Effector CD8-positive, alpha-beta T cell (primary cell): ENCODE measurements at regions not wholly inside any gene's neighbourhood (a gene's known extent, or its start where the extent isn't known, plus 50 kb on each side); places are given as distances from the start of the nearest gene placed in this dataset.
"Not testable (repeated sequence)": the region's sequence is repeated elsewhere in the genome, so short reads cannot be mapped to it uniquely, and the experiment has no call there.

Source experiments
- DNase-seq: peaks from one replicate; lab custom pipeline; 2025; lab: John Stamatoyannopoulos, UW

DNA sequence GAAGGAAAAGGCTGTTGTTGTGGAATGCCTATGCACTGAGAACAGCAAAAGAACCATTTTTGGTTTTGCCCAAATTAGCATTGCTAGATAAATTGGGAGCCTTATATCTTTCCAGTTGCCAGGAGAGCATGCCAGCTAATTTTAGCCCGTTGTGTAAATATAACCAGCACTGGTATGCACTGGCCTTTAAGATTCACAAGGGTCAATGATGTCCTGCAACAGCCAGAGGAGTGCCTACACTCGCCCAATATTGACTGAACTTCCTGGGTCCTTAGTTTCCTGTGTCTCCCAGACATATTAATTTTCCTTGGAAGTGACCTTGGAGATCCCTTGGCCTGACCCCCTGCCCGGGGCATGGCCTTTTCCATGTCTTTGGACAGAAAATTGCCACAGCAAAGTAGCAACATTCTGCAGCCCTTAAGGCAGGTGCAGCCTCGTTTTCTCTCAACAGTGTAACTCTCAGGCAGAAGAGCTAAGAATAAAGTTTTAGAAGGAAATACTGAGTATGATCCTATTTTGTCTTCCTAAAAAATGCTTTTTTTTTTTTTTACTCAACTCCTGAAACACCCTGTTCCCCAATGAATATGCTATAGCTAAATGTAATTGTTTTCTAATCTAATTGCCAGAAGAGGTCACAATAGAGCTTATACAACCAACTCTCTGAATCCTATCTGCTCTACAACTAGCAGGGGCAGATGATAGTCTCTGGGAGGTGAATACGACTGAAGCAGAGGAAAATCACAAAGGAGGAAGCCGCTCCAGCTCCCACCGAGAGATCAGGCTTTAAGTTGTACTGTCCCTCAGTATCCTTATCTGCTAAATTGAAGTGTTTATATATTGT, 131.9 kb upstream of the PCGF5 start:
- DNase-seq = no peak

DNA sequence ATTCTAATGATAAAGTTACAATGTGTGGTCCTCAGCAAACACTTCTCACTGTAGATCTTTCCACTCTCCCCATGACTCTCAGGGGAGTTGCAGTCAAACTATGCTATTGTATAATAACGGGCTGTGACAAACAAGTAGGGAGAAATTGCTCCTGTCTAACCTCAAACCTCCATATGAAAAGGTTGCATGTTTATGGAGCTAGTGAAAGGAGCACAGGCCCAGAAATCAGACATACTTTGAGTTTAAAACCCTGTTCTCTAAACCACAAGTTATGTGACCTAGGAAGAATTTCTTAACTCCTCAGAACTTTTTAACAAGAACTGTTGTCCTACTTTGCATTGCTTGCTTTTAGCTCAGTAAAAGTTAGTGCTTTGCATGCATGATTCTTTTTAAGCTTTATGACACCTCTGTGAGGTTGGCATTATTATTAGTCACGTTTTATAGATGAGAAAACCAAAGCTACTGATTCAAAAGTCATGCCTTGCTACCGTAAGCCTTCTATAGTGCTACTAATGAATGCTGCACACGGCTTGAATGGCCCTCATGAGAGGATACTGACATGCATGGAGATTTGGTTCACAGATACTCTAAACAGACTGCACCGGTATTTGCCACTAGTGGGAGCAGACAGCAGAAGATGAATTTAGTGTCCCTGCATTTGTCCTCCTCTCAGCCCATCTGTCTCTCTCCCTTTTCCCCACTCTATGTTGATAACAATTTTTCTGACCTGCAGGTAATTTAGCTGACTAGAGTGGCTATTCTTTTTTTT, 129.5 kb upstream of the PCGF5 start:
- DNase-seq = no peak

DNA sequence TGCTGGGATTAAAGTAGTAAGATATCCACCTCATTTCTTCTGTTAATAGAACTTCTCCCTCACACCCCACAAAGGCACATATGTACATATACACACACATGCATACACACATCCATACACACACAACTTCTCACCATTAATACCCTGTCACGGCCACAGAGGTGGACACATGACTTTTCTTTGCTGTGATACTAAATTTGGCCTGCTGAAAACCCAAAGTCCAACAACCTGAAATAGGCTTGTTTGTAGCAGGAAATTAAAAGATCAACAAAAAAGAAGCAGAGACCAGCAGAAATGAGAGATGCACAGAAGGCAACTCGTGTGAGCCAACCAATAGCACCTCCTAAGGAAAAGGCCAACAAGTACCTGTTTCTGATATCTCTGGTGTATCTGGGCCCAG, 128.7 kb upstream of the PCGF5 start:
- DNase-seq = no peak

DNA sequence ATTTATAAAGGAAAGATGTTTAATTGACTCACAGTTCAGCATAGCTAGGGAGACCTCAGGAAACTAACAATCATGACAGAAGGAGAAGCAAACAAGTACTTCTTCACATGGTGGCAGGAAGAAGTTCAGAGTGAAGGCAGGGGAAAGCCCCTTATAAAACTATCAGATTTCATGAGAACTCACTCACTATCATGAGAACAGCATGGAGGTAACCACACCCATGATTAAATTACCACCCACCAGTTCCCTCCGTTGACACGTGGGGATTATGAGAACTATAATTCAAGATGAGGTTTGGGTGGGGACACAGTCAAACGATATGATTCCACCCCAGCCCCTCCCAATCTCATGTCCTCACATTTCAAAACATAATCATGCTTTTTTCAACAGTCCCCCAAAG, 124.2 kb upstream of the PCGF5 start:
- no peak for DNase-seq

DNA sequence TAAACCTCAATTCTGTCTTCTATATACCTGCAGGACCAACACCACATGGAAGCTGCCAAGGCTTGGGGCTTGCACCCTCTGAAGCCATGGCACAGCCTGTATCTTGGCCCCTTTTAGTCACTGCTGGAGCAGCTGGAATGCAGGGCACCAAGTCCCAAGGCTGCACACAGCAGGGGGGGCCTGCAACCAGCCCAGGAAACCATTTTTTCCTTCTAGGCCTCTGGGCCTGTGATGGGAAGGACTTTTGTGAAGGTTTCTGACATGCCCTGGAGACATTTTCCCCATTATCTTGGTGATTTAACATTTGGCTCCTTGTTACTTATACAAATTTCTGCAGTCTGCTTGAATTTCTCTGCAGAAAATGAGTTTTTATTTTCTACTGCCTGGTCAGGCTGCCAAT, 123.2 kb upstream of the PCGF5 start:
- DNase-seq = no peak

DNA sequence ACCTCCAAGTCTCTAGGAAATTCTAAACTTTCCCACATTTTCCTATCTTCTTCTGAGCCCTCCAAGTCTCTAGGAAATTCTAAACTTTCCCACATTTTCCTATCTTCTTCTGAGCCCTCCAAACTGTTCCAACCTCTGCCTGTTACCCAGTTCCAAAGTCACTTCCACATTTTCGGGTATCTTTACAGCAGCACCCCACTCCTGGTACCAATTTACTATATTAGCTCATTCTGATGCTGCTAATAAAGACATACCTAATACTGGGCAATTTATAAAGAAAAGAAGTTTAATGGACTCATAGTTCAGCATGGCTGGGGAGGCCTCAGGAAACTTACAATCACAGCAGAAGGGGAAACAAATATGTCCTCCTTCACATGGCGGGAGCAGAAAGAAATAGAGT, 122.4 kb upstream of the PCGF5 start:
- not testable (repeated sequence) for DNase-seq

DNA sequence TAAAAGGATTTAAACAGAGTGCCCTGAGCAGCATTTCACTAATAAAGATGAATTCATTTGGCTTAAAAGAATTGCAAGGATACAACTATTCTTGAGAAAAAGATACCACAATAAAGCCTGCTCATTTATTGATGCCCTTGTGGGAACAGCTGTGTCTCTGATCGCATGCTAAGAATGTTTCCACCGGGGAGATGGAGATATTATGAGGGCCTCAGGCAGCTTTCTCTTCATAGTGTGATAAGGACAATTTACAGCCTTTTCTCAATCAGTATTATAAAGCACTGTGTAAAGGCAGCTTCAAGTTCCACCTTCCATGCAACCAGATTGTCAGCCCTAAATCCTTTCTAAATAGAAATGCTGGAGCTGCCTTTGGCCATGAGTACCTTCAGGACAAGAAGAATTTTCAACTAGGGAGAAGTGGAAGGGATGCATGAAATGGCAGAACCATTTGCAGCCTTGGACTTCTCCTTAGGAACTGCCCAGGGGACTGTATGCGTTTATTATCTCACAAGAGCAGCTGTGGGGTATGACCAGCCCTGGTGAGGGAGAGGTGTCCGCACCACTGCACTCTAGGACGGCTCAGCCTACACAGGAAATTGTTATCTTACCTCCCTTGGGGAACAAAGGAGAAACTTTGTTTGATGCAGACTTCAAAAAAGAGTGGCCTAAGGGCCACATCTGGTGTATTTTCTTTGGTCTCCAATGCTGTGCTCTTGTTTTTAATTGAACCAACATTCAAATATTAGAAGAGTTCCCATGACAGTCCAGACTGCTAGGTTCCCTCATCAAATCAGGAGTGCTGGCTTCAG, 116.9 kb upstream of the PCGF5 start:
- DNase-seq = no peak

DNA sequence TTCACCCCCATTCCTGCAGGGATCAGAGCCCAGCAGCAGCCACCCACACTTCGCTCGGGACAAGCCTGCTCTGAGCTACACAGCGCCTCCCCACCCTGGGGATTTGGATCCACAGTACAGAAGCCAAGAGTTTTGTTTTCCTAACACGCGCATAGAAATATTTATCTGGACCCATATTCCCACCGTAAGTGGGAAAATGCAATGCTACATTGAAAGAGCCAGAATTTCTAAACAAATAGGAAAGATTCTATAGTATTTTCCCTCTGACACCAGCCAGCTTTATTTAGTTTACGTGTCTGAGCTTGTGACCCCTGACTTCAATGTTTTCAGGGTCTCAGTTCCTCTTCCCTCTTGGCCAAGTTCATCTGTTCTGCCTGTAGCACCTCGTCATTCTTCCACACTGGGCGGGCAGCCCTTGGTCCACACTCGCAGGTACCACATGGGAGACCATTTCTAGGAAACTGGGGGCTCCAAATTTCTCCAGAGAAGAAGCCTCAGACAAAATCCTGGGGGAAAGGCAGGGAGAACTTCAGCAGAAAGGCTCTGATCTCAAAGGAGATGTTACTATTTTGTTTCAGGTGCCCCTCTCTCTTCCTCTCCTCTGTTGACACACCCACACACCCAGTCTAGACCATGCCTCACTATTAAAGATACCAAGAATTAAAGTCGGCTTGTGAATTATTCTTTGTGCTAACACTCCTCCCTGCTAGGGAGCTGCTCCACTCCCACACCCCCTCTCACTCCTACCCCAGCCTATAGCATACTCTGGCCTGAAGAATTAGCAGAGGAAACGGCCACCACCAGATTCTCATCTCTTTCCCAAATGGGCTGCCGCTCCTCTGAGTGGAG, 116.0 kb upstream of the PCGF5 start:
- DNase-seq = no peak

DNA sequence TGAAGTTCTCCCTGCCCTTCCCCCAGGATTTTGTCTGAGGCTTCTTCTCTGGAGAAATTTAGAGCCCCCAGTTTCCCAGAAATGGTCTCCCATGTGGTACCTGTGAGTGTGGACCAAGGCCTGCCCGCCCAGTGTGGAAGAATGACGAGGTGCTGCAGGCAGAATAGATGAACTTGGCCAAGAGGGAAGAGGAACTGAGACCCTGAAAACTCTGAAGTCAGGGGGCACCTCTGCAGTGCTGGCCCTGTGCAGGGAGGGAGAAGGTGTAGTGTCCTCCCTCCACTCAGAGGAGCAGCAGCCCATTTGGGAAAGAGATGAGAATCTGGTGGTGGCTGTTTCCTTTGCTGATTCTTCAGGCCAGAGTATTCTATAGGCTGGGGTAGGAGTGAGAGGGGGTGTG, 115.2 kb upstream of the PCGF5 start:
- DNase-seq = no peak

DNA sequence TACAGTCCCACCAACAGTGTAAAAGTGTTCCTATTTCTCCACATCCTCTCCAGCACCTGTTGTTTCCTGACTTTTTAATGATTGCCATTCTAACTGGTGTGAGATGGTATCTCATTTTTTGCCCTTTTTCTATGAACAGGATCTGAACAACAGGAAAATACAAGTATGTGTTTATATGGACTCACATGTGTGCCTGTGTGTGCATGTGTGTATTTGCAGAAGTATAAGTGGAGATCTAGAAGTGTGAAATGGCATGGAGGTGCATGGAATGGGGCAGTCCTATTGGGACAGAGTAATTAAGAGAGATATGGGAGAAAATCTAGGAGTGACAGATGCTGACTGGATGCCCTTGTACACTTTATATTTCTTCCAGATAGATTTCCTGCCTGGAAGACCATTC, 111.6 kb upstream of the PCGF5 start:
- DNase-seq = no peak

DNA sequence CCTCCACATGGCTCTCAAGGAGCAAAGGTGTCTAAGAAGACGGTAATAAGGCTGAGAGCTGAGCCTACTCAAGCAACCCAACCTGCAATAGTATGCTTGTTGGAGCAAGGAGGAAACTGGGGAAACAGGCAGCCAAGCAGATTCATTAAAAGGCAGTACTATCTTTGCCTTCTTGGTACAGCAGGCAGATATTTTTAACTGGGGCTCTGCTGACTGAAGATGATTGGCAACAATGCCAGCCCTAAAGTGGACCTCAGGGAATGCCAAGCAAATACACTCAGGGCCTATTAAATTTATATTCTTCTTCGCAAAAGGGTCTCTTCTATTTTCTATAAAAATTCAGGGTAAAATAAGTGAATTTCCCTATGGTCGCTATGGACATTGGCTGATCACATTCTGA, 109.4 kb upstream of the PCGF5 start:
- DNase-seq = no peak

DNA sequence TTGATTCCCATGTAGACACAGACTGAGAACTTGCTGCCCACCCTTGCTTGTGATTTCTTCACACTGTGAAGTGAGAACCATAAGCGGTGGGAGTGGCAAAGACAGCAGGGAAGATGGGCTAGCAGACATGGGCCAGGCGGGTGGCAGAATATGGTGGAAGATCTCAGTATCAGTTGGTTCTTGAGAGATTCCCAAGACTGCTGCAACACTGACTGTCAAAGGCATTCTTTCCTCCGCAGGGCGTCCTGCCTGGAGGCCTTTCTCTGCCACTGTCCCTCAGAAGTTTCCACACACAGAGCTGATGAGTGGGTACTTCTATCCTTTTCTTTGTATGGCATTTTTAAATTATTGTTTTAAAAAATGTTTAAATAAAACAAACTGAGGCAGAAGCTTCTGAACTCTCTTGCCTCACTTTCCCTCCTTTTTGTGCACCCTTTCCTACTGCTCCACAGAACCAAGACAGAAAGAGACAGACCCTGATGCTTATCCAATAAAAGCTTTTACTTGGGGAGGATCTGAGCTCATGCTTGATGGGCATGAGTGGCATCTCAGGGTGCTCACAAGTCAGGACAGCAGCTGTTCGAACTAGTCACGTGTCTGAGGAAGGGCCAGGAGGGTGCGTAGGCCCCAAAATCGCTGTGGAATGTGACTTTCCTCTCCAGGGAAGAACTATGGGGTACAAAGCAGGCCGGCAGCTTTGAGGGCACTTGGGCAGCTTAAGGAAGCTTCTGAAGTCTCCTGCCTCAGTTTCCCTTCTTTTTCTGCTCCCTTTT, 104.7 kb upstream of the PCGF5 start:
- DNase-seq = no peak

DNA sequence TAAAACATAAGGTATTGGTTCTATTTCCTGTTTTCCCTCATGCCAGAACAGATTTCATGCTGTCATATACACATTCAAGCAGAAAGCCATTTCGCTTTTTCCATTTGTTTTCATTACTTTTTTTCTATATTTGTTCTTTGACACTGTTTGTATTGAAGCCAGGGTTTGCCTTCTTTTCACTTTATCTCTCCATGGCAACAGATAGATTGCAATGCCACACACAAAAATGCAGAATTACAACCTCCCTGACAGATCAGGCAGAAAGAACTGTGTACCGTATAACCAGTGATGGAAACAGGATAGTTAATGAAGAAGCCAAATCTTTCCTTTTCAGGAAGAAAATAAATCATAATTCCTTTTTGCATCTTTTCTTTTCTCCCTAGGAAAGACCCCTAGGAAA, 103.0 kb upstream of the PCGF5 start:
- DNase-seq = no peak

DNA sequence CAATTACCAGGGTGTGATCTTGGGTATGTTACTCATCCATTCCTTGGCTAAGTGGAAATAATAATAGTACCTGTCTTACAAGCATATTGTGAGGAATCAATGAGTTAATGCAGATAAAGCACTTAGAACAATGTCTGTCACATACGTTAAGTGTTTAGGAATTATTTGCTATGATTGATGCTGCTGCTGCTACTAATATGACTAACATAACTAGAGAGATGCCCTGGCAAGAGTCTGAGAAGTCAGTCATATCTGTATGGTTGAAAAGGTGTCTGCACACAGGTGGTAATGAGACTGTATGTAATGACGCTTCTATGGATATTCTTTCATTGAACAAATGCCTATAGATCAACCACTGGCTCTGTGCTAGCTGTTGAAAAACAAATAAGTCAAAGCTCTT, 100.1 kb upstream of the PCGF5 start:
- DNase-seq = no peak

DNA sequence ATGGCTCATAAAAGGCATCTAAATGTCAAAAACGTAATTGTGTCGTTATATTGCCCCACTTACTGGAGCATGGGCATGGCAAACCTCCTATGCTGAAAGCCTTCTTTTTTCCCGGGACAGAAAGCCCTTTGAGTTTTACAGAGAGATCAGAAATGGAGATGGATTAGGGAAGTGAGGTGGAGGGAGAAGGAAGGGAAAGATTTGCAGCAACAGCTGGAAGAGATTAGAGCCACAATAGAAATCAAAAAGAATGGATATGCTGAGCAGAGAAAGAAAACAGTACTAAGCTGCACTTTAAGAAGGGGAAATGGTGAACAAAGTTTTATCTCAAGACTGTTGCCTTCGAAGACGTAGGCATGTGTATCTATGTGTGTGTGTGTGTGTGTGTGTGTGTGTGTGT, 97.2 kb upstream of the PCGF5 start:
- DNase-seq = no peak

DNA sequence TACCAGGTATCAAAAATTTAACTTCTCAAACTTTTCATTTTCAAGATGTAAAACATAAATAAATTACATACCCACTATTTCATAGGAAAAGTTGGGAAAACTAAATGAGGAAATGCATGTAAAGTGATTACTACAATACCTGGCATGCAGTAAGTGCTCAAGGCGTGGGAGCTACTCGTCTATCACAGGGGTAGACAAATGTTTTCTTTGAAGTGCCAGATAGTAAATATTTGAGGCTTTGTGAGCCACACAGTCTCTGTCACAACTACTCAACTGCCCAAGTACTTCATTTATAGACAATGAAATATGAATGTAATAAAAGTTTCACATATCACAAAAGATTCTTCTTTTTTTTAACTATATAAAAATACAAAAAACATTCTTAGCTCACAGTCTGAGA, 96.4 kb upstream of the PCGF5 start:
- DNase-seq = no peak

DNA sequence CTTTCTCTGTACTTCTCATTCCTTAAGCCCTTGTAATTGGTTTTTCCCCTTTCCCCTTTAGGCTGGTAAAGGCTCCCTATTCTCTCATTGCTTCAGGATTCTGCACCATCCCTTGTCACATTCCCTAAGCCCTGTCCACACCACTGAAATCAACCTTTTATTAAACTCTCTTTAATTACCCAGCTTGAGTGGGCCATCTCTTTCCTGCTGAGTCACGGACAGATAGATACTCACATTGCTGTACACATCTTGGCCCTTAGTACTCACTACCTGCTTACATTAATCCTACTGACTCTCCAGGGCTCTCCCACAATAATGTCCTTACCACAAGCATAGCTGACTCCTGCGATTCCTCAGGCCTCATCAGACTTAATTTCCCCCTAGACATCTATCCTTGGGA, 94.0 kb upstream of the PCGF5 start:
- DNase-seq = no peak

DNA sequence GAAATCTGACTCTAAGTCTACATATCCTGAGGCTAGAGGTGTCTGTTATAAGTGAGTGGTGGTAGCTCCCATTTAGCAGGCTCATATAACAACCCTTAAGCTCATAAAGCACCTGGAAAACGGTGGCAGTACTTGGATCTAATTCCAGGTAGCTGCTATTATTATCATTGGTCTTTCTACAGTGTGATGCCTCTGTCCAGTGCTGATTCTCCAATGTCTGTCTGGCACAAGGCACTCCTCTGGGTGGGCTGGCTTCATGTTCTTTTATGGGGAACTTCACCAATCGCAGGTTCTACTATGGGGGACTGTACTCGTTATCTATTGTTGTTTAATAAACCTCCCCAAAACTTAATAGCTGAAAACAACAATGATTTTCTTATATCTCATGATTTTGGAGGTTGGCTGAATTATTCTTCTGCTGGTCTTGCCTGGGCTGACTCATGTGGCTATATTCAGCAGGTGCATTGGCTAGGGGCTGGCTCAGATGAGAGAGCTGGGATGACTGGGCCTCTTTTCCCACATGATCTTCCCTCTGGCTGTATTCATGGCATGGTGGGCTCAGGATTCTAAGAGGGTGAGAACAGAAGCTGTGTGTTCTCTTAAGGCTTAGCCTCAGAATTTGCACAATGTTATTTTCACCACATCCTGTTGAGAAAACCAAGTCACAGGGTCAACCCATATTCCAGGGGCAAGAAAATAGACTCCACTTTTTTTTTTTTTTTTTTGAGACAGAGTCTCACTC, 93.0 kb upstream of the PCGF5 start:
- no peak for DNase-seq

DNA sequence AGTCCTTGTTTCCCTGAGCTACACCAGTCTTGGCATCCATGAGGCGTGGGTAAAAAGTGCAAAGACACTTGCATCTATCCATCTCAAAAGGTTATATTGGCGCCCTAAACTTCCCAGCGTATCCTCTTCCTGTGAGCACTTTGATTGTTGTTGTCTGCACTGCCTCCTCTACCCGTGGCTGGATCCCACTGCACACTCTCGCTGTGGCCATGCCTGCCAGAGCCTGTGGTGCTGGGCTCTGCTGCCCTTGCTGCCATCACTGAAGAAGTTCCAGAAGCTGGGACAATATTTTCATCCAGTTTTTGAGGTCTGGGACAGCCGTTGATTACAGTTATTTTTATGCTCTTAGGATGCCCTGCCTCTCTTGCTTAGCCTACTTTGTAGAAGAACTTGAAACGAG, 85.3 kb upstream of the PCGF5 start:
- no peak for DNase-seq

DNA sequence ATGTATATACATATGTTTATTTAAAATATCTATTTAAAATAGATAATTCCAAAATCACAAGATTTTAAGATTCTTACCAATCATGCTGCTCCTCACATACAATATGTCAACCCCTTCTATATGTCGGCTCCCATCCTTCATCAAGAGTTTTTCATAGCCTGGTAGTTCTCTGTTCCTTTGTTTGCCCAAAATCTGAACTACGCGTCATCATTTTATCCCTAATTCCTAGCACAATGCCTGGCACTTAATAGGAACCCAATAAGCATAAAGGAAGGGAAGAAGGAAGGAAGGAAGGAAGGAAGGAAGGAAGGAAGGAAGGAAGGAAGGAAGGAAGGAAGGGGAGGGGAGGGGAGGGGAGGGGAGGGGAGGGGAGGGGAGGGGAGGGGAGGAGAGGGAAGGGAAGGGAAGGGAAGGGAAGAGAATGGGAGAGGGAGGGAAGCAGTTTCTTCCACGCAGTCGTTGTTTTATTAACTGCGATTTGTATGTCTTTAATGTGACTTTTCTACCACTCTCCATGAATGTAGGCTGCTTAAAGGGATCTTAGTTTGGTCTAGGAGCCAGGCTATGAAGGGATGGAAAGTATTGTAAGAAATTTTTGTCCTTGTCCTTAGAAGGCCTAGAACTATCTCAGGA, 83.3 kb upstream of the PCGF5 start:
- no peak for DNase-seq
